ENCODE measurements at regions not wholly inside any gene's neighbourhood (a gene's known extent, or its start where the extent isn't known, plus 50 kb on each side); places are given as distances from the start of the nearest gene placed in this dataset.

DNA sequence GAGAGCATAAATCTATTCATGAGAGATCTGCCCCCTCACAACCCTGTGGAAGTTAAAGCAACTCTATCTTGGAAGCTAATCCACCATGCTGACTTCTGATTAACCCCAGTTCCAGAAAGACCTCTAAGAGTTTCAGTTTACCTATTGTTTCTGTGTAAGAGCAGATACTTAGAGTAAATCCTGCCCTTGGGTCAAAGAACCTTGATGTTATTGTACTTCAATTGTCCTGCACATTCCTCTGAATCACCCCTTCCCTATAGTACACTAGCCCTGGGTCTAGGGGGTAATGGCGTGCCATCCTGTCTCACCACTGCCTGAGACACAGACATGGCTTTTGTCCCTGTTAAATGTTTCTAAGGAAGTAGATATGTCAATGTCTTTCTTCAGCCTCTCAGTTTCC, 138.6 kb downstream of the CAAP1 start:
- Histone ChIP-seq H3K27ac (no peak overlapping the region), H3K4me1 (no peaks in the 10 kb centered on the region), H3K36me3 (replicated peaks in 1 of 2; ENCODE audit: insufficient read depth in 1 of 2, low read depth in 2 of 2) (no peaks in the 10 kb centered on the region), H3K9me3 (no peaks in the 10 kb centered on the region), H3K27me3 (no peaks in the 10 kb centered on the region), H3K4me3 (no peak overlapping the region)
- no peak for DNase-seq
- 75 to 86% methylated on average over 1 of the region's 1 CpG for WGBS, 2 donors
- TF ChIP-seq POLR2A (IDR thresholded peaks at IDR 0.05) = no peak
- intact Hi-C loops (cut with DNase I) = no loop called here
- no peak for ATAC-seq

DNA sequence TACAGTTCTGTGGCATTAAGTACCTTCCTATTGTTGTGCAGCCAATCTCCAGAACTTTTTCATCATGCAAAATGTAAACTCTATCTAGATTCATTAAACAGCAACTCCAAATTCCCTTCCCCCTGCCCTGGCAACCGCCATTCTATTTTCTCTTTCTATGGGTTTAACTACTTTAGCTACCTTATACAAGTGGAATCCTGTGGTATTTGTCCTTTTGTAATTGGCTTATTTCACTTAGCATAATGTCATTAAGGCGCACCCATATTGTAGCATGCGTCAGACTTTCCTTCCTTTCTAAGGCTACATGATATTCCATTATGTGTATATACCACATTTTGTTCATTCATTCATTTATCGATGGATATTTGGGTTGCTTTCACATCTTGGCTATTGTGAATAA, 142.4 kb downstream of the CAAP1 start:
- Histone ChIP-seq H3K36me3 (replicated peaks in 1 of 2; ENCODE audit: insufficient read depth in 1 of 2, low read depth in 2 of 2) (no peaks in the 10 kb centered on the region), H3K4me1 (no peaks in the 10 kb centered on the region), H3K27me3 (no peaks in the 10 kb centered on the region), H3K4me3 (no peak overlapping the region), H3K27ac (no peak overlapping the region), H3K9me3 (no peaks in the 10 kb centered on the region)
- 82 to 84% methylated on average over 4 of the region's 4 CpGs for WGBS, 2 donors
- intact Hi-C loops (cut with DNase I) = no loop called here
- ATAC-seq = no peak
- TF ChIP-seq, protein P1, sequence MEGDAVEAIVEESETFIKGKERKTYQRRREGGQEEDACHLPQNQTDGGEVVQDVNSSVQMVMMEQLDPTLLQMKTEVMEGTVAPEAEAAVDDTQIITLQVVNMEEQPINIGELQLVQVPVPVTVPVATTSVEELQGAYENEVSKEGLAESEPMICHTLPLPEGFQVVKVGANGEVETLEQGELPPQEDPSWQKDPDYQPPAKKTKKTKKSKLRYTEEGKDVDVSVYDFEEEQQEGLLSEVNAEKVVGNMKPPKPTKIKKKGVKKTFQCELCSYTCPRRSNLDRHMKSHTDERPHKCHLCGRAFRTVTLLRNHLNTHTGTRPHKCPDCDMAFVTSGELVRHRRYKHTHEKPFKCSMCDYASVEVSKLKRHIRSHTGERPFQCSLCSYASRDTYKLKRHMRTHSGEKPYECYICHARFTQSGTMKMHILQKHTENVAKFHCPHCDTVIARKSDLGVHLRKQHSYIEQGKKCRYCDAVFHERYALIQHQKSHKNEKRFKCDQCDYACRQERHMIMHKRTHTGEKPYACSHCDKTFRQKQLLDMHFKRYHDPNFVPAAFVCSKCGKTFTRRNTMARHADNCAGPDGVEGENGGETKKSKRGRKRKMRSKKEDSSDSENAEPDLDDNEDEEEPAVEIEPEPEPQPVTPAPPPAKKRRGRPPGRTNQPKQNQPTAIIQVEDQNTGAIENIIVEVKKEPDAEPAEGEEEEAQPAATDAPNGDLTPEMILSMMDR (IDR thresholded peaks at IDR 0.05) = no peak
- no peak for TF ChIP-seq POLR2A (IDR thresholded peaks at IDR 0.05)
- no peak for DNase-seq

- no peak overlapping the region for H3K27ac ChIP-seq
- H3K9me3 ChIP-seq = no peaks in the 10 kb centered on the region
- intact Hi-C loops (cut with DNase I) = no loop called here
- ATAC-seq (no peak), DNase-seq (no peak)
- no peak overlapping the region for H3K4me3 ChIP-seq
- H3K4me1 ChIP-seq = no peaks in the 10 kb centered on the region
- no peaks in the 10 kb centered on the region for H3K27me3 ChIP-seq
- TF ChIP-seq POLR2A (IDR thresholded peaks at IDR 0.05) = no peak
- TF ChIP-seq, protein P1 (IDR thresholded peaks at IDR 0.05) = no peak
- no peaks in the 10 kb centered on the region for H3K36me3 ChIP-seq (replicated peaks in 1 of 2; ENCODE audit: insufficient read depth in 1 of 2, low read depth in 2 of 2)
- WGBS, 2 donors = 50% methylated on average over 4 of the region's 4 CpGs
Observed at GRCh38 chr9:26748449-26749058, 144.0 kb downstream of the CAAP1 start.

DNA sequence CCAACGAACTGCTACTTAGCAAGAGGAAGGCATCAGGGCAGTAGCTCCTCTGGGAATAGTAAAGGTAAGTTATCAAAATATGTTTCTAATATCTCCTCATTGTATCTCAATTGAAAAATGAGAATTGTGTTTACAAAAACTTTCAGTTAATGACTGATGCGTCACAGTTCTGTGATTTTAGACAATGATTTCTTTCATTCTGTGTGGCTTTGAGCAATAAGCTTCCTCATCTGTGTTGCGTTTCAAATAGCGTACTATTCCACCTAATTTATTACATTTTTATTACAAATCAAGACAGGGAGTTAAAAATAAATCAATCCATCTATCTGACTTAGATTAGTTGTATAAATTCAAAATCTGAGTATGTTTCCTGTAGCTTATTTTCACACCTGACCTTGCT, 145.0 kb downstream of the CAAP1 start:
- intact Hi-C loops (cut with DNase I) = no loop called here
- no peak overlapping the region for H3K27ac ChIP-seq
- H3K27me3 ChIP-seq = no peaks in the 10 kb centered on the region
- no peaks in the 10 kb centered on the region for H3K36me3 ChIP-seq (replicated peaks in 1 of 2; ENCODE audit: insufficient read depth in 1 of 2, low read depth in 2 of 2)
- DNase-seq = no peak
- H3K9me3 ChIP-seq = no peaks in the 10 kb centered on the region
- WGBS, 2 donors = 46 to 48% methylated on average over 4 of the region's 4 CpGs
- no peak overlapping the region for H3K4me3 ChIP-seq
- TF ChIP-seq, protein P1 (IDR thresholded peaks at IDR 0.05) = no peak
- TF ChIP-seq POLR2A (IDR thresholded peaks at IDR 0.05) = no peak
- H3K4me1 ChIP-seq = no peaks in the 10 kb centered on the region
- ATAC-seq = no peak

- Histone ChIP-seq H3K4me3 (no peak overlapping the region), H3K9me3 (no peaks in the 10 kb centered on the region), H3K27ac (no peak overlapping the region), H3K27me3 (no peaks in the 10 kb centered on the region), H3K4me1 (no peaks in the 10 kb centered on the region), H3K36me3 (replicated peaks in 1 of 2; ENCODE audit: insufficient read depth in 1 of 2, low read depth in 2 of 2) (no peaks in the 10 kb centered on the region)
- 72 to 76% methylated on average over 4 of the region's 4 CpGs for WGBS, 2 donors
- intact Hi-C loops (cut with DNase I) = no loop called here
- DNase-seq (no peak), ATAC-seq (no peak)
- no peak for TF ChIP-seq POLR2A (IDR thresholded peaks at IDR 0.05)
- TF ChIP-seq, protein P1 (IDR thresholded peaks at IDR 0.05) = no peak
Observed at GRCh38 chr9:26746357-26747072, 146.1 kb downstream of the CAAP1 start.

Measured in body of pancreas (tissue), 4 donors.